ENCODE measurements at regions not wholly inside any gene's neighbourhood (a gene's known extent, or its start where the extent isn't known, plus 50 kb on each side); places are given as distances from the start of the nearest gene placed in this dataset.
"Not testable (repeated sequence)": the region's sequence is repeated elsewhere in the genome, so short reads cannot be mapped to it uniquely, and the experiment has no call there.

DNA sequence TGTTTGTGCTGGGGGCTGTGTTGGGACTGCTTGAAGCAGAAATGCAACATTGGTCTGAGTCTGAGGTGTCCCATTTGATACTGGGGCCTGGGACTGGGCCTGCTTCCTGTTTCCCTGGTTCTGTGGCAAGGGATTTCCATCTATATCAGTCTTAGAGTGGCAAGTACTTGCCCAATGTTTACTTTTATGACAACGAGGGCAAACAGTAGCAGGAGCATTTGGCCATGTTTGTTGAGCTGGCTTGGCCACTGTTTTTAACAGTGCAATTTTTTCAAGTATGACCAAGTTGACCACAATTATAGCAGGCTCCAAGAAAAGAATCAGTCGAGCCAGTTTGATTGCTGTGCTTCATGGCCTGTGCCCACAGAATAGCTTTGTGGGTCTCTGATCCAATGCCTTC lies 88.5 kb upstream of the PGR start:
- TF ChIP-seq, protein P1, sequence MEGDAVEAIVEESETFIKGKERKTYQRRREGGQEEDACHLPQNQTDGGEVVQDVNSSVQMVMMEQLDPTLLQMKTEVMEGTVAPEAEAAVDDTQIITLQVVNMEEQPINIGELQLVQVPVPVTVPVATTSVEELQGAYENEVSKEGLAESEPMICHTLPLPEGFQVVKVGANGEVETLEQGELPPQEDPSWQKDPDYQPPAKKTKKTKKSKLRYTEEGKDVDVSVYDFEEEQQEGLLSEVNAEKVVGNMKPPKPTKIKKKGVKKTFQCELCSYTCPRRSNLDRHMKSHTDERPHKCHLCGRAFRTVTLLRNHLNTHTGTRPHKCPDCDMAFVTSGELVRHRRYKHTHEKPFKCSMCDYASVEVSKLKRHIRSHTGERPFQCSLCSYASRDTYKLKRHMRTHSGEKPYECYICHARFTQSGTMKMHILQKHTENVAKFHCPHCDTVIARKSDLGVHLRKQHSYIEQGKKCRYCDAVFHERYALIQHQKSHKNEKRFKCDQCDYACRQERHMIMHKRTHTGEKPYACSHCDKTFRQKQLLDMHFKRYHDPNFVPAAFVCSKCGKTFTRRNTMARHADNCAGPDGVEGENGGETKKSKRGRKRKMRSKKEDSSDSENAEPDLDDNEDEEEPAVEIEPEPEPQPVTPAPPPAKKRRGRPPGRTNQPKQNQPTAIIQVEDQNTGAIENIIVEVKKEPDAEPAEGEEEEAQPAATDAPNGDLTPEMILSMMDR (conservative IDR thresholded peaks at IDR 0.05; ENCODE audit: low read depth in 2 of 2): not testable (repeated sequence)
- not testable (repeated sequence) for TF ChIP-seq JUNB (IDR thresholded peaks at IDR 0.05; ENCODE audit: unreplicated experiment); EZH2 (IDR thresholded peaks at IDR 0.05; ENCODE audit: low read depth, unreplicated experiment); CREB1 (CRISPR knock-in tag; IDR thresholded peaks at IDR 0.05; ENCODE audit: low read depth); POLR2AphosphoS5 (IDR thresholded peaks at IDR 0.05; ENCODE audit: low read depth); EZH2phosphoT487 (IDR thresholded peaks at IDR 0.05; ENCODE audit: unreplicated experiment); ZNF114 (CRISPR knock-in tag; IDR thresholded peaks at IDR 0.05); ZNF331 (CRISPR knock-in tag; IDR thresholded peaks at IDR 0.05; ENCODE audit: low read depth); NANOG (IDR thresholded peaks at IDR 0.05; ENCODE audit: borderline replicate concordance); STAT1 (IDR thresholded peaks at IDR 0.05; ENCODE audit: unreplicated experiment)
- TF ChIP-seq, protein P2, sequence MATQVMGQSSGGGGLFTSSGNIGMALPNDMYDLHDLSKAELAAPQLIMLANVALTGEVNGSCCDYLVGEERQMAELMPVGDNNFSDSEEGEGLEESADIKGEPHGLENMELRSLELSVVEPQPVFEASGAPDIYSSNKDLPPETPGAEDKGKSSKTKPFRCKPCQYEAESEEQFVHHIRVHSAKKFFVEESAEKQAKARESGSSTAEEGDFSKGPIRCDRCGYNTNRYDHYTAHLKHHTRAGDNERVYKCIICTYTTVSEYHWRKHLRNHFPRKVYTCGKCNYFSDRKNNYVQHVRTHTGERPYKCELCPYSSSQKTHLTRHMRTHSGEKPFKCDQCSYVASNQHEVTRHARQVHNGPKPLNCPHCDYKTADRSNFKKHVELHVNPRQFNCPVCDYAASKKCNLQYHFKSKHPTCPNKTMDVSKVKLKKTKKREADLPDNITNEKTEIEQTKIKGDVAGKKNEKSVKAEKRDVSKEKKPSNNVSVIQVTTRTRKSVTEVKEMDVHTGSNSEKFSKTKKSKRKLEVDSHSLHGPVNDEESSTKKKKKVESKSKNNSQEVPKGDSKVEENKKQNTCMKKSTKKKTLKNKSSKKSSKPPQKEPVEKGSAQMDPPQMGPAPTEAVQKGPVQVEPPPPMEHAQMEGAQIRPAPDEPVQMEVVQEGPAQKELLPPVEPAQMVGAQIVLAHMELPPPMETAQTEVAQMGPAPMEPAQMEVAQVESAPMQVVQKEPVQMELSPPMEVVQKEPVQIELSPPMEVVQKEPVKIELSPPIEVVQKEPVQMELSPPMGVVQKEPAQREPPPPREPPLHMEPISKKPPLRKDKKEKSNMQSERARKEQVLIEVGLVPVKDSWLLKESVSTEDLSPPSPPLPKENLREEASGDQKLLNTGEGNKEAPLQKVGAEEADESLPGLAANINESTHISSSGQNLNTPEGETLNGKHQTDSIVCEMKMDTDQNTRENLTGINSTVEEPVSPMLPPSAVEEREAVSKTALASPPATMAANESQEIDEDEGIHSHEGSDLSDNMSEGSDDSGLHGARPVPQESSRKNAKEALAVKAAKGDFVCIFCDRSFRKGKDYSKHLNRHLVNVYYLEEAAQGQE (IDR thresholded peaks at IDR 0.05; ENCODE audit: unreplicated experiment): not testable (repeated sequence)
- TF ChIP-seq, protein P3, sequence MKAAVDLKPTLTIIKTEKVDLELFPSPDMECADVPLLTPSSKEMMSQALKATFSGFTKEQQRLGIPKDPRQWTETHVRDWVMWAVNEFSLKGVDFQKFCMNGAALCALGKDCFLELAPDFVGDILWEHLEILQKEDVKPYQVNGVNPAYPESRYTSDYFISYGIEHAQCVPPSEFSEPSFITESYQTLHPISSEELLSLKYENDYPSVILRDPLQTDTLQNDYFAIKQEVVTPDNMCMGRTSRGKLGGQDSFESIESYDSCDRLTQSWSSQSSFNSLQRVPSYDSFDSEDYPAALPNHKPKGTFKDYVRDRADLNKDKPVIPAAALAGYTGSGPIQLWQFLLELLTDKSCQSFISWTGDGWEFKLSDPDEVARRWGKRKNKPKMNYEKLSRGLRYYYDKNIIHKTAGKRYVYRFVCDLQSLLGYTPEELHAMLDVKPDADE (IDR thresholded peaks at IDR 0.05): not testable (repeated sequence)
- TF ChIP-seq, protein P4, sequence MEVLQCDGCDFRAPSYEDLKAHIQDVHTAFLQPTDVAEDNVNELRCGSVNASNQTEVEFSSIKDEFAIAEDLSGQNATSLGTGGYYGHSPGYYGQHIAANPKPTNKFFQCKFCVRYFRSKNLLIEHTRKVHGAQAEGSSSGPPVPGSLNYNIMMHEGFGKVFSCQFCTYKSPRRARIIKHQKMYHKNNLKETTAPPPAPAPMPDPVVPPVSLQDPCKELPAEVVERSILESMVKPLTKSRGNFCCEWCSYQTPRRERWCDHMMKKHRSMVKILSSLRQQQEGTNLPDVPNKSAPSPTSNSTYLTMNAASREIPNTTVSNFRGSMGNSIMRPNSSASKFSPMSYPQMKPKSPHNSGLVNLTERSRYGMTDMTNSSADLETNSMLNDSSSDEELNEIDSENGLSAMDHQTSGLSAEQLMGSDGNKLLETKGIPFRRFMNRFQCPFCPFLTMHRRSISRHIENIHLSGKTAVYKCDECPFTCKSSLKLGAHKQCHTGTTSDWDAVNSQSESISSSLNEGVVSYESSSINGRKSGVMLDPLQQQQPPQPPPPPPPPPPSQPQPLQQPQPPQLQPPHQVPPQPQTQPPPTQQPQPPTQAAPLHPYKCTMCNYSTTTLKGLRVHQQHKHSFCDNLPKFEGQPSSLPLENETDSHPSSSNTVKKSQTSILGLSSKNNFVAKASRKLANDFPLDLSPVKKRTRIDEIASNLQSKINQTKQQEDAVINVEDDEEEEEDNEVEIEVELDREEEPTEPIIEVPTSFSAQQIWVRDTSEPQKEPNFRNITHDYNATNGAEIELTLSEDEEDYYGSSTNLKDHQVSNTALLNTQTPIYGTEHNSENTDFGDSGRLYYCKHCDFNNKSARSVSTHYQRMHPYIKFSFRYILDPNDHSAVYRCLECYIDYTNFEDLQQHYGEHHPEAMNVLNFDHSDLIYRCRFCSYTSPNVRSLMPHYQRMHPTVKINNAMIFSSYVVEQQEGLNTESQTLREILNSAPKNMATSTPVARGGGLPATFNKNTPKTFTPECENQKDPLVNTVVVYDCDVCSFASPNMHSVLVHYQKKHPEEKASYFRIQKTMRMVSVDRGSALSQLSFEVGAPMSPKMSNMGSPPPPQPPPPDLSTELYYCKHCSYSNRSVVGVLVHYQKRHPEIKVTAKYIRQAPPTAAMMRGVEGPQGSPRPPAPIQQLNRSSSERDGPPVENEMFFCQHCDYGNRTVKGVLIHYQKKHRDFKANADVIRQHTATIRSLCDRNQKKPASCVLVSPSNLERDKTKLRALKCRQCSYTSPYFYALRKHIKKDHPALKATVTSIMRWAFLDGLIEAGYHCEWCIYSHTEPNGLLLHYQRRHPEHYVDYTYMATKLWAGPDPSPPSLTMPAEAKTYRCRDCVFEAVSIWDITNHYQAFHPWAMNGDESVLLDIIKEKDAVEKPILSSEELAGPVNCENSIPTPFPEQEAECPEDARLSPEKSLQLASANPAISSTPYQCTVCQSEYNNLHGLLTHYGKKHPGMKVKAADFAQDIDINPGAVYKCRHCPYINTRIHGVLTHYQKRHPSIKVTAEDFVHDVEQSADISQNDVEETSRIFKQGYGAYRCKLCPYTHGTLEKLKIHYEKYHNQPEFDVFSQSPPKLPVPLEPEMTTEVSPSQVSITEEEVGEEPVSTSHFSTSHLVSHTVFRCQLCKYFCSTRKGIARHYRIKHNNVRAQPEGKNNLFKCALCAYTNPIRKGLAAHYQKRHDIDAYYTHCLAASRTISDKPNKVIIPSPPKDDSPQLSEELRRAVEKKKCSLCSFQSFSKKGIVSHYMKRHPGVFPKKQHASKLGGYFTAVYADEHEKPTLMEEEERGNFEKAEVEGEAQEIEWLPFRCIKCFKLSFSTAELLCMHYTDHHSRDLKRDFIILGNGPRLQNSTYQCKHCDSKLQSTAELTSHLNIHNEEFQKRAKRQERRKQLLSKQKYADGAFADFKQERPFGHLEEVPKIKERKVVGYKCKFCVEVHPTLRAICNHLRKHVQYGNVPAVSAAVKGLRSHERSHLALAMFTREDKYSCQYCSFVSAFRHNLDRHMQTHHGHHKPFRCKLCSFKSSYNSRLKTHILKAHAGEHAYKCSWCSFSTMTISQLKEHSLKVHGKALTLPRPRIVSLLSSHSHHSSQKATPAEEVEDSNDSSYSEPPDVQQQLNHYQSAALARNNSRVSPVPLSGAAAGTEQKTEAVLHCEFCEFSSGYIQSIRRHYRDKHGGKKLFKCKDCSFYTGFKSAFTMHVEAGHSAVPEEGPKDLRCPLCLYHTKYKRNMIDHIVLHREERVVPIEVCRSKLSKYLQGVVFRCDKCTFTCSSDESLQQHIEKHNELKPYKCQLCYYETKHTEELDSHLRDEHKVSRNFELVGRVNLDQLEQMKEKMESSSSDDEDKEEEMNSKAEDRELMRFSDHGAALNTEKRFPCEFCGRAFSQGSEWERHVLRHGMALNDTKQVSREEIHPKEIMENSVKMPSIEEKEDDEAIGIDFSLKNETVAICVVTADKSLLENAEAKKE (CRISPR knock-in tag; IDR thresholded peaks at IDR 0.05): not testable (repeated sequence)

Data from GM23338 (cell line).